Activated CD8-positive, alpha-beta T cell treated with anti-CD3 and anti-CD28 coated beads, Interleukin-2, amount 10 ng/mL, durations not matched to agents 7 days and 5 days (primary cell): ENCODE measurements at regions not wholly inside any gene's neighbourhood (a gene's known extent, or its start where the extent isn't known, plus 50 kb on each side); places are given as distances from the start of the nearest gene placed in this dataset.
"Not testable (repeated sequence)": the region's sequence is repeated elsewhere in the genome, so short reads cannot be mapped to it uniquely, and the experiment has no call there.

Experiments used
- ATAC-seq: fragments of 150-1000 bp; cut with Tn5 transposase; one replicate; pipeline ENCODE4 v1.10.0; 2021; ENCODE audit warnings: moderate library complexity
- CTCF ChIA-PET: fragments of 350-600 bp; sonication (Branson Sonifier 250); formaldehyde crosslinking; loops from one replicate; lab custom pipeline; 2021; ENCODE audit warnings: antibody characterized with exemption; lab: Charles Lee
- POLR2A ChIA-PET: fragments of 350-600 bp; sonication (Branson Sonifier 250); formaldehyde crosslinking; loops from one replicate; lab custom pipeline; 2021; ENCODE audit warnings: antibody characterized with exemption; lab: Charles Lee
- DNase-seq: peaks from one replicate; pipeline ENCODE4 v3.0.0-alpha.2; 2020
- H3K27ac Mint-ChIP-seq: one replicate; pipeline ENCODE4 v1.8.0; 2021; ENCODE audit warnings: mild to moderate bottlenecking, mixed read lengths
- H3K27me3 Mint-ChIP-seq: one replicate; pipeline ENCODE4 v1.8.0; 2021; ENCODE audit warnings: low read depth, mixed read lengths
- H3K36me3 Mint-ChIP-seq: one replicate; pipeline ENCODE4 v1.8.0; 2021; ENCODE audit warnings: low read depth, mixed read lengths
- H3K4me1 Mint-ChIP-seq: one replicate; pipeline ENCODE4 v1.8.0; 2021; ENCODE audit warnings: low read depth, mixed read lengths
- H3K4me3 Mint-ChIP-seq: one replicate; pipeline ENCODE4 v1.8.0; 2021; ENCODE audit warnings: mild to moderate bottlenecking, mixed read lengths
- H3K9me3 Mint-ChIP-seq: one replicate; pipeline ENCODE4 v1.8.0; 2022; ENCODE audit warnings: mixed read lengths; ENCODE audit not compliant: insufficient read depth

DNA sequence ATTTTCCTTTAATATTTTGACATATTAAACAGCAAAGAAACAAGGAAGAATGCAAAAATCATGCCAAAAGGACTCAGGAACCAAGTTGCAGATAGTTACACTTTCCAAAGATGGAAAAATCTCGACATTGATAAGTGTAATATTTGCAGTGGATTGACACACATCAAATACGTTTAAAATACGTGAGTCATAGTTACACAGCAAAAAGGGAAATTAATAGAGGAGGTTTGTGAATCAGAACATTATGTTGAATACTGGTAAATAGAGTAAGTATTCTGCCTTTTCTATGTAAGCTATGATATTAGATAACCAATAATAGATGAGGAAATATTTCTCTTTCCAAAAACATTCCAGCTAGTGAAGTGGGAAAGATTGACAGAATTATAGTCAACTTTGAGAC, 1761.3 kb upstream of the IGFBP7 start:
- ATAC-seq (no peak), DNase-seq (no peak)
- Mint-ChIP-seq H3K27me3 (no peaks in the 10 kb centered on the region), H3K27ac (no peak overlapping the region), H3K4me3 (no peak overlapping the region), H3K9me3 (peaks cover 12% of the 10 kb centered on the region), H3K36me3 (no peaks in the 10 kb centered on the region), H3K4me1 (no peaks in the 10 kb centered on the region)
- ChIA-PET CTCF (no interaction called here), POLR2A (no interaction called here)

- H3K36me3 Mint-ChIP-seq = no peaks in the 10 kb centered on the region
- ATAC-seq = no peak
- no peaks in the 10 kb centered on the region for H3K4me1 Mint-ChIP-seq
- no peaks in the 10 kb centered on the region for H3K27me3 Mint-ChIP-seq
- ChIA-PET POLR2A (interaction anchor here (0.5 kb wide), 1 partner anchor 155 kb away, joined by 4 read pairs; no protein-coding TSS in a partner anchor), CTCF (no interaction called here)
- H3K27ac Mint-ChIP-seq = no peak overlapping the region
- no peak overlapping the region for H3K4me3 Mint-ChIP-seq
- DNase-seq = no peak
- H3K9me3 Mint-ChIP-seq = no peaks in the 10 kb centered on the region
Observed at GRCh38 chr4:58849026-58849425, 1738.8 kb upstream of the IGFBP7 start.

- no peaks in the 10 kb centered on the region for H3K27me3 Mint-ChIP-seq
- DNase-seq (no peak), ATAC-seq (no peak)
- ChIA-PET CTCF (no interaction called here), POLR2A (no interaction called here)
- no peaks in the 10 kb centered on the region for H3K4me1 Mint-ChIP-seq
- peaks cover 12% of the 10 kb centered on the region for H3K9me3 Mint-ChIP-seq
- H3K27ac Mint-ChIP-seq = no peak overlapping the region
- H3K36me3 Mint-ChIP-seq = peaks cover 2% of the 10 kb centered on the region
- H3K4me3 Mint-ChIP-seq = no peak overlapping the region
Observed at GRCh38 chr4:58843455-58843854, 1733.3 kb upstream of the IGFBP7 start.

- ATAC-seq (no peak), DNase-seq (no peak)
- Mint-ChIP-seq H3K27ac (no peak overlapping the region), H3K9me3 (peaks cover 6% of the 10 kb centered on the region), H3K4me3 (no peak overlapping the region), H3K27me3 (no peaks in the 10 kb centered on the region), H3K36me3 (no peaks in the 10 kb centered on the region), H3K4me1 (no peaks in the 10 kb centered on the region)
- POLR2A ChIA-PET = no interaction called here
- CTCF ChIA-PET = no interaction called here
Observed at GRCh38 chr4:58833126-58833525, 1722.9 kb upstream of the IGFBP7 start.

DNA sequence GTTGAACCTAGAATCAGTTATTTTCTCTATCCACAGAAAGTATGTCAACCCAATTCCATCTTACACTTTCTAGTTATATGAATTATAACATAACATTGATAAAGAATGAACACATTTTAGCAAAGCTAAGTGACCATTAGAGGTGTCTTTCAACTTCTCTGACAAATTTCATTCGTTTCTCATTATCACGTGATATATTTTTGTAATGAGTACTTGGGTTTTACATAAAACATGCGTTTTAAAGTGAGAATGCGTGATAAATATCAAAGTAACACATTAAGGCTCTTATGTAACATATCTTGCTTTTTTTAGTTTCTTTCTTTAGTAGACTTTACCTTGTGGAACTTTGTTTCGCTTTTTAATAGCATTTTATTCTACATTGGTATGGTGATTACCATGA, 1715.1 kb upstream of the IGFBP7 start:
- CTCF ChIA-PET = no interaction called here
- Mint-ChIP-seq H3K36me3 (no peaks in the 10 kb centered on the region), H3K27ac (no peak overlapping the region), H3K4me3 (no peak overlapping the region), H3K4me1 (no peaks in the 10 kb centered on the region), H3K9me3 (peaks cover 10% of the 10 kb centered on the region), H3K27me3 (no peaks in the 10 kb centered on the region)
- ATAC-seq (no peak), DNase-seq (no peak)
- POLR2A ChIA-PET = no interaction called here

- H3K36me3 Mint-ChIP-seq, POLR2A ChIA-PET, CTCF ChIA-PET, DNase-seq, H3K27me3 Mint-ChIP-seq, H3K4me1 Mint-ChIP-seq, H3K27ac Mint-ChIP-seq, ATAC-seq, H3K4me3 Mint-ChIP-seq, H3K9me3 Mint-ChIP-seq: not testable (repeated sequence)
Observed at GRCh38 chr4:58818560-58818959, 1708.4 kb upstream of the IGFBP7 start.

DNA sequence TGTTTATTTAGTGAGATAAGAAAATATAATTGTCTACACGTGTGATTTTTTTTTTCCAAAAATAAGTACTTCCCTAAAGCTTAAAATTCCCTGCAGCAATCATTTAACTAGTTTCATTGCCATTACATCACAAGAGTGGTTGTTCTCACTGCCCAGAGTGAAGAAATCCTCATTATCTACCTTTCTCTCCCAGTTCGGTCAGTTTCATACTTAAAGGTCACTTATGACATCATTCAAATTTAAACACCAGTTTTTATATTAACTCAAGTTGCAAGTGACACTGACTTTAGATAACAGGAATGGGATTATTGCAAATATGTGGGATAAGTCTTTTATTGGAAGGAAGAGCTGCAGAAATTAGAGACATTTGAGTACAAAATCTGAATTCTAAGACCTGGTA, 1699.8 kb upstream of the IGFBP7 start:
- DNase-seq (no peak), ATAC-seq (no peak)
- Mint-ChIP-seq H3K4me3 (no peak overlapping the region), H3K4me1 (no peaks in the 10 kb centered on the region), H3K27ac (no peak overlapping the region), H3K36me3 (no peaks in the 10 kb centered on the region), H3K27me3 (no peaks in the 10 kb centered on the region), H3K9me3 (peaks cover 4% of the 10 kb centered on the region)
- POLR2A ChIA-PET = no interaction called here
- CTCF ChIA-PET = no interaction called here

DNA sequence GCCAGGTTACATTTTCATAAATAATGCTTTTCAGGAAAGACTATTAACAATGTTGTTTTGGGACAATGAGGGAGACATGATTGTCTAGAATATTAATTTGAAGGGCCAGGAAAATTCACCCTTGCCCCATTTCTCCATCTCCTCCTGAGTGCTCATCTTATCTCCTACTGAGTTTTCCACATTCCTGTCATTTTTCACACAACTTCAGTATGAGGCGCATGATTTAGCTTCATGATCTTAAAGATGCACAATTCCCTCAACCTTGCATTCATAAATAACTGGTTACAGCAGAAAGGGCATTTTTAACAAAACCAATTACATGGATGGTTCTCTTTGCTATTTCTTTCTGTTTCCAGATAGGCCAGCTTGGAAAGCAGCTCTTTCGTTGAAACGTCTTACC, 1699.2 kb upstream of the IGFBP7 start:
- ChIA-PET CTCF (no interaction called here), POLR2A (no interaction called here)
- DNase-seq (no peak), ATAC-seq (no peak)
- no peaks in the 10 kb centered on the region for H3K4me1 Mint-ChIP-seq
- H3K4me3 Mint-ChIP-seq = no peak overlapping the region
- no peak overlapping the region for H3K27ac Mint-ChIP-seq
- H3K9me3 Mint-ChIP-seq = peaks cover 4% of the 10 kb centered on the region
- no peaks in the 10 kb centered on the region for H3K27me3 Mint-ChIP-seq
- no peaks in the 10 kb centered on the region for H3K36me3 Mint-ChIP-seq

DNA sequence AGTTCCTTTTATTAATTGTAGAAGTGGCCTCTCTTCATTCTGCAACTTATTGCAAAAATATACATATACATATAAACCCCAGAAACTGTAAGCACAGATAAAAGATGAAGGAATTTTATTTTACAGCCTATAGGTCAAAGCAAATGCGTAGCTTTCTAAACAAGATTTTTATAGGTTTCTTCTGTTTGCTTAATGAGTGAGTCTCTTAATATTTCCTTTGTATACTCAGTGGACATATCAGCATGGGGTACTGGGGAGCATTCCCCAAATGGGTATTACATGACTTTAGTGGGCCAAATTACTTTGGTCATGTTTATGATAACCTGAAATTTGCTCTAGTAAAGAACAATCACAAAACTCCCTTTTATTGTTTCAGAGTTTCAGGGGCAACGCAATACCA, 1698.6 kb upstream of the IGFBP7 start:
- H3K9me3 Mint-ChIP-seq = peaks cover 4% of the 10 kb centered on the region
- POLR2A ChIA-PET = no interaction called here
- H3K4me3 Mint-ChIP-seq = no peak overlapping the region
- ATAC-seq (no peak), DNase-seq (no peak)
- H3K27me3 Mint-ChIP-seq = no peaks in the 10 kb centered on the region
- CTCF ChIA-PET = no interaction called here
- H3K36me3 Mint-ChIP-seq = no peaks in the 10 kb centered on the region
- no peaks in the 10 kb centered on the region for H3K4me1 Mint-ChIP-seq
- H3K27ac Mint-ChIP-seq = no peak overlapping the region

- H3K4me3 Mint-ChIP-seq = no peak overlapping the region
- ChIA-PET CTCF (no interaction called here), POLR2A (no interaction called here)
- no peak for DNase-seq
- H3K27ac Mint-ChIP-seq = no peak overlapping the region
- no peaks in the 10 kb centered on the region for H3K27me3 Mint-ChIP-seq
- H3K9me3 Mint-ChIP-seq = peaks cover 7% of the 10 kb centered on the region
- H3K36me3 Mint-ChIP-seq = no peaks in the 10 kb centered on the region
- ATAC-seq = no peak
- no peaks in the 10 kb centered on the region for H3K4me1 Mint-ChIP-seq
Observed at GRCh38 chr4:58807843-58808615, 1697.8 kb upstream of the IGFBP7 start.

DNA sequence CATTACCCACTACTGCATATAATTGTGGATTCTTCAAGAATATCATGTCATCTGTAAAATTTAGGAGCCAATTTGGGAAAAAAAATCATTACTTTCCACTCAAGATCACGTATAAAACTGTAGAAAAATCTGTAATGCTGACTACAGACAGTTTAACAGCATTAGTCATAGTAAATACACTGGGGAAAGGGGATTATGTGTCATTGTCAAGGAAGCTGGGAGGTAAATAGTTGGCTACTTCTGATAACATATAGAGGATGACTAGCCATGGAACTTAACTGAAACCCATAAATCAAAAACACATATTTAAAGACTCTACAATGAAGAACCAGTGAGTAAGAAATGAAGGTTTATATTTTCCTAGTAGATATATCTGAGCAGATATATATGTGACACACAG, 1666.4 kb upstream of the IGFBP7 start:
- DNase-seq = no peak
- ChIA-PET POLR2A (no interaction called here), CTCF (no interaction called here)
- Mint-ChIP-seq H3K27ac (no peak overlapping the region), H3K36me3 (no peaks in the 10 kb centered on the region), H3K4me1 (no peaks in the 10 kb centered on the region), H3K4me3 (no peak overlapping the region), H3K27me3 (no peaks in the 10 kb centered on the region), H3K9me3 (peaks cover 12% of the 10 kb centered on the region)
- ATAC-seq = no peak

DNA sequence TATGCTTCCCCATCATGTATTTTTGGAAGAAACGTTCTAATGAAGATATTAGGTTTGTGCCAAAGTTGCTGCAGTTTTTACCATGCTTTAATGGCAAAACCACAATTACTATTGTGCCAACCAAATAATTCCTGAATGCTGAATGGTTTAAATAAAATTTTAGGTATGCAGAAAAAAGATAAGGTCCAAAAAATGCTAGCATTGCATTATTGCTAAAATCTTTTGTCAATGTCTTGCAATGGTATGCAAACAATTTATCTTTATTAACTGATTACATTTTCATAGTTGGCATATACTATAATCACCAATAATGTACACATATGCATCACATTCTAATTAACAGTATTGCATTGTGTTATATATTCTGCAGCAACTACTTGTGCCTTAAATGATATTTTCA, 1657.4 kb upstream of the IGFBP7 start:
- CTCF ChIA-PET = no interaction called here

GRCh38 chr4:58766763-58767162, 1656.6 kb upstream of the IGFBP7 start:
- H3K27me3 Mint-ChIP-seq = no peaks in the 10 kb centered on the region
- H3K36me3 Mint-ChIP-seq = no peaks in the 10 kb centered on the region
- ATAC-seq = no peak
- no peak for DNase-seq
- CTCF ChIA-PET = no interaction called here
- POLR2A ChIA-PET = no interaction called here
- no peak overlapping the region for H3K4me3 Mint-ChIP-seq
- H3K9me3 Mint-ChIP-seq = peaks cover 4% of the 10 kb centered on the region
- H3K27ac Mint-ChIP-seq = no peak overlapping the region
- no peaks in the 10 kb centered on the region for H3K4me1 Mint-ChIP-seq

More for the DNA sequence above, 1657.4 kb upstream of the IGFBP7 start:
- Mint-ChIP-seq H3K9me3 (peaks cover 4% of the 10 kb centered on the region), H3K4me1 (no peaks in the 10 kb centered on the region), H3K36me3 (no peaks in the 10 kb centered on the region), H3K27ac (no peak overlapping the region), H3K4me3 (no peak overlapping the region), H3K27me3 (no peaks in the 10 kb centered on the region)
- ATAC-seq (no peak), DNase-seq (no peak)
- POLR2A ChIA-PET = no interaction called here
